Neural crest cell (in vitro differentiated cells): ENCODE measurements at regions not wholly inside any gene's neighbourhood (a gene's known extent, or its start where the extent isn't known, plus 50 kb on each side); places are given as distances from the start of the nearest gene placed in this dataset.

ENCODE experiments used
- DNase-seq: peaks from one replicate; pipeline ENCODE4 v3.0.0; 2021; ENCODE audit warnings: low read depth, mixed read lengths, low spot score
- H3K27ac Mint-ChIP-seq: one replicate; pipeline ENCODE4 v1.8.0; 2021; ENCODE audit warnings: mild to moderate bottlenecking, mixed read lengths; ENCODE audit not compliant: unreplicated experiment
- H3K27me3 Mint-ChIP-seq: 2 replicates; pipeline ENCODE4 v1.8.0; 2021; ENCODE audit warnings: low read depth, mild to moderate bottlenecking, mixed read lengths
- H3K36me3 Mint-ChIP-seq: 2 replicates; pipeline ENCODE4 v1.8.0; 2021; ENCODE audit warnings: low read depth, mild to moderate bottlenecking, mixed read lengths
- H3K4me1 Mint-ChIP-seq: 2 replicates; pipeline ENCODE4 v1.8.0; 2021; ENCODE audit warnings: mixed read lengths
- H3K4me3 Mint-ChIP-seq: one replicate; pipeline ENCODE4 v1.8.0; 2021; ENCODE audit warnings: mild to moderate bottlenecking, mixed read lengths
- H3K9me3 Mint-ChIP-seq: 2 replicates; pipeline ENCODE4 v1.8.0; 2021; ENCODE audit warnings: mixed read lengths
- TF ChIP-seq, protein P1 (sequence below): fragments of 200-600 bp; sonication (generic); conservative IDR thresholded peaks from 2 replicates; pipeline ENCODE4 v1.5.0; 2021; ENCODE audit warnings: antibody characterized with exemption, mild to moderate bottlenecking

GRCh38 chr5:71894091-71894490, 175.0 kb downstream of the CARTPT start:
- Mint-ChIP-seq H3K27me3 (peaks cover 9% of the 10 kb centered on the region), H3K4me3 (no peak overlapping the region), H3K9me3 (peaks cover 4% of the 10 kb centered on the region), H3K27ac (no peak overlapping the region), H3K36me3 (no peaks in the 10 kb centered on the region), H3K4me1 (no peaks in the 10 kb centered on the region)
- TF ChIP-seq, protein P1, sequence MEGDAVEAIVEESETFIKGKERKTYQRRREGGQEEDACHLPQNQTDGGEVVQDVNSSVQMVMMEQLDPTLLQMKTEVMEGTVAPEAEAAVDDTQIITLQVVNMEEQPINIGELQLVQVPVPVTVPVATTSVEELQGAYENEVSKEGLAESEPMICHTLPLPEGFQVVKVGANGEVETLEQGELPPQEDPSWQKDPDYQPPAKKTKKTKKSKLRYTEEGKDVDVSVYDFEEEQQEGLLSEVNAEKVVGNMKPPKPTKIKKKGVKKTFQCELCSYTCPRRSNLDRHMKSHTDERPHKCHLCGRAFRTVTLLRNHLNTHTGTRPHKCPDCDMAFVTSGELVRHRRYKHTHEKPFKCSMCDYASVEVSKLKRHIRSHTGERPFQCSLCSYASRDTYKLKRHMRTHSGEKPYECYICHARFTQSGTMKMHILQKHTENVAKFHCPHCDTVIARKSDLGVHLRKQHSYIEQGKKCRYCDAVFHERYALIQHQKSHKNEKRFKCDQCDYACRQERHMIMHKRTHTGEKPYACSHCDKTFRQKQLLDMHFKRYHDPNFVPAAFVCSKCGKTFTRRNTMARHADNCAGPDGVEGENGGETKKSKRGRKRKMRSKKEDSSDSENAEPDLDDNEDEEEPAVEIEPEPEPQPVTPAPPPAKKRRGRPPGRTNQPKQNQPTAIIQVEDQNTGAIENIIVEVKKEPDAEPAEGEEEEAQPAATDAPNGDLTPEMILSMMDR = no peak
- DNase-seq = no peak

GRCh38 chr5:71895546-71895945, 176.5 kb downstream of the CARTPT start:
- DNase-seq = no peak
- Mint-ChIP-seq H3K9me3 (peaks cover 4% of the 10 kb centered on the region), H3K4me1 (no peaks in the 10 kb centered on the region), H3K27me3 (no peaks in the 10 kb centered on the region), H3K36me3 (no peaks in the 10 kb centered on the region), H3K27ac (no peak overlapping the region), H3K4me3 (no peak overlapping the region)
- TF ChIP-seq, protein P1 = no peak

- Mint-ChIP-seq H3K4me3 (no peak overlapping the region), H3K9me3 (peaks cover 4% of the 10 kb centered on the region), H3K4me1 (no peaks in the 10 kb centered on the region), H3K27ac (no peak overlapping the region), H3K27me3 (no peaks in the 10 kb centered on the region), H3K36me3 (no peaks in the 10 kb centered on the region)
- no peak for DNase-seq
- TF ChIP-seq, protein P1 = no peak
Measured at GRCh38 chr5:71899865-71900342, 180.8 kb downstream of the CARTPT start.

GRCh38 chr5:71903808-71904207, 184.7 kb downstream of the CARTPT start:
- Mint-ChIP-seq H3K36me3 (no peaks in the 10 kb centered on the region), H3K27ac (no peak overlapping the region), H3K9me3 (no peaks in the 10 kb centered on the region), H3K4me3 (no peak overlapping the region), H3K4me1 (peaks cover 10% of the 10 kb centered on the region), H3K27me3 (no peaks in the 10 kb centered on the region)
- no peak for DNase-seq
- TF ChIP-seq, protein P1 = no peak

DNA sequence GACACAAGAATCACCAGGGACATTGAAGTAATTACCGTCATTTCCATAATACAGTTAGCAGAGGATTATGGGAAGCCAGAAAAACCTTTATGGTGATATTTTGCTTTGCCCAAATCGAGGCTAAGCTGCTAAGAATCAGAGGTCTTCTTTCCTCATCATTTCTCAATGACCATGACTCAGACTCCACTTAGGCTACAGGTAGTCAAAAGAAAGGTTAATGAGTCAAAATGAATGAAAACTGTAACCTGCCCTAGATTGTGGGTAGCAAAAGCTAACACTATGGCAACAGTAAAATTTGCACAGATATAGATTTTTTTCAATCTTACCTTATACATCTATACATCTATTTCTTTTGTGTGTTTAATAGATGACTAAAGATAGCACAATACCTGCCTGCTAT, 185.8 kb downstream of the CARTPT start:
- TF ChIP-seq, protein P1 = no peak
- H3K27me3 Mint-ChIP-seq = no peaks in the 10 kb centered on the region
- no peaks in the 10 kb centered on the region for H3K9me3 Mint-ChIP-seq
- H3K36me3 Mint-ChIP-seq = no peaks in the 10 kb centered on the region
- DNase-seq = no peak
- no peak overlapping the region for H3K27ac Mint-ChIP-seq
- H3K4me3 Mint-ChIP-seq = no peak overlapping the region
- peaks cover 10% of the 10 kb centered on the region for H3K4me1 Mint-ChIP-seq
